Hematopoietic multipotent progenitor cell treated with erythropoietin and hydrocortisone succinate and interleukin-3 and kit ligand, for 15 days (in vitro differentiated cells): ENCODE measurements at regions not wholly inside any gene's neighbourhood (a gene's known extent, or its start where the extent isn't known, plus 50 kb on each side); places are given as distances from the start of the nearest gene placed in this dataset.
"Not testable (repeated sequence)": the region's sequence is repeated elsewhere in the genome, so short reads cannot be mapped to it uniquely, and the experiment has no call there.

Source experiments
- DNase-seq: peaks from one replicate; pipeline ENCODE4 v3.0.0-alpha.2; 2015; ENCODE audit warnings: low spot score

DNA sequence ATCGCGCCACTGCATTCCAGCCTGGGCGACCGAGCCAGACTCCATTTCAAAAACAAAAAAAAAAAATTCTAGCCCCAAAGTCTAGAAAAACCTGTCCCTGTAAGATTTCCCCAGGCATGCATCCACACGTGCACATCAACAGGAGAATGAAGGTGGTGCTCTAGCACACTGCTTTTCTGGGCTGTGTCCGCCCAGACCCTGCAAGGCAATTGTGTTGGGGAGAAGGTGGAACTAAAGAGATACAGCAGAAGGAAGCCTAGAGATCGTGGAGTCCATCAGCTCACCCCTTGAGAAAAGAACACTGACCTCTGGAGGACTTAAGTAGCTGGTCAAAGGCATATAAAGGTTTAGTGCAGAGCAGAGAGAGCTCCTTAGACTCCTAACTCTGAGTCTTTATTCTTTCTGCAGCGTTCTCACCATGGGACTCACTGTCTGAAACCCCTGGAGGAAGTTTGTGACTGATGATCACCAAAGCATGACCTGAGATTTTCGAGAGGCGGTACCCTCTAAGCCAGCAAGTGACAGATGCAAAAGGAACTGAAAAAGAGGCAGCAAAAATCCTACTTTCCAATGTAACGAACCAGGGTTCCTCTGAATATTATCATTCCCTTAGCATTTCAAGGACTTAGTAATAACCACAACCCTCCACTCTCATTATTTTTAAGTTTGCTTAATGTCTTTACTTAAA is 179.8 kb downstream of the MEX3B start:
- no peak for DNase-seq

GRCh38 chr15:81863162-81863561 is 182.7 kb downstream of the MEX3B start:
- no peak for DNase-seq

GRCh38 chr15:81859737-81860516 is 185.9 kb downstream of the MEX3B start:
- no peak for DNase-seq

DNA sequence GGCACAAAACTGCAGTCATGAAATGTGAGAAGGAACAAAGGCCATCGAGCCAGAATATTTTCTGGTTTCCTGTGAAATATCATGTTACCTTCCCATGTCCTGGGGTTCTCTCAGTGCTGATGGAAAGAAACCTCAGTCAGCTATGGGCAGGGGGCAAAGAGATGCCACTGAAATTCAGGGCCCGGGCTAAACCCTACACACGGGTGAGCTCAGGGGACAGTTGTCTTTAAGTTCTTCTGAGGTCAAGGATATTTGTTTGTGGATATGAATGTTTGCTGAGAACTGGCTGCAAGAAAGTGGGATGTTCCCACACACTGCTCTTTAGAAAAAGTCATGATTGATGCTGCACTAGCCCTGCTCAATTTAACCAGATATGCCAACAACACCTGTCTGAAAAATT is 187.2 kb downstream of the MEX3B start:
- no peak for DNase-seq

- DNase-seq = no peak
Observed at GRCh38 chr15:81858136-81858535, 187.7 kb downstream of the MEX3B start.

GRCh38 chr15:81856634-81857026 is 189.2 kb downstream of the MEX3B start:
- no peak for DNase-seq

DNA sequence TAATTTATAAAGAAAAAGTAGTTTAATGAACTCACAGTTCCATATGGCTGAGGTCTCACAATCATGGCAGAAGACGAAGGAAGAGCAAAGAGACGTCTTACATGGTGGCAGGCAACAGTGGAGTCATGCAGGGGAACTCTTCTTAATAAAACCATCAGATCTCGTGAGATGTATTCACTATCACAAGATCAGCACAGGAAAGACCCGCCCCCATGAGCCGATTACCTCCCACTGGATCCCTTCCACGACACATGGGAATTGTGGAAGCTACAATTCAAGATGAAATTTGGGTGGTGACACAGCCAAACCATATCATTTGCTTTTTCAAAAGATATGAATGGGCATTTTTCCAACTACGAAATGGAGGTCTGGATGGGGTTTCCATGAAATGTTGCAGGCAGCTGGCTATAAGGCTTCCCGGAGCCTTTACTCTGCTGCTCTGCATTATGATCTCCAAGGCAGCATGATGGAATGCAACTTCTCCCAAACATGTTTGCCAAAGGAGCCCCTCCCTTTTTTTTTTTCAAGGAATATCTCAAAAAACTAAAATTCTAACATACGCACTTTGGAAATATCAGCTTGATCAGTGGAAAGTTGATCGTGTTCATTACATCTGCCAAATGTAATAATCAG is 189.7 kb downstream of the MEX3B start:
- DNase-seq = no peak

DNA sequence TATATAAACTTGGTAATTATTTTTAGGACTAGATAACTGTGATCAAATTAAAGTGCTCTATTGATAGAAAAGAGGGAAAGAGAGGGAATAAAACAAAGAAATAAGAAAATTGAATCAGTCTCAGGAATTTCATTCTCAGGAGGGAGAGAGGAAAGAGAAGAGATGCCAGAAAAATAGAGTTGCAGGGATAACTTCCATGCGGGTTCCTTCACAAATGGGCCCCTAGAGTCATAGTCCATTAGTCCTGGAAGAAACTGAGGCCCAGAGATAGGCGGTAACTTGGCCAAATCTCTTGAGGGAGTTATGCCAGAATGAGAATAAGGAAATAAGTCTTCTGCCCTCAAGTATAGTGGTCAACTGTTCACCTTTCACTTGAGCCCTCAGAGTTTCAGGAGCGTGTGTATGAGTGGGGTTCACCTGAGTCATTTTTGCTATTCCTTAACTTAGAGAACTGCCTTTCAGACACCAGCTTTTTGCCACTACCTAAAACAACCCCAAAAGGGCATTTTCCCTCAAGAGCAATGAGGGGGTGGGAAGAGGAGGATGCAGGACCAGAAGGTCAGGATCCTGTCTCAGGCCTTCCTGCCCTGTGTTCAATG is 192.6 kb downstream of the MEX3B start:
- no peak for DNase-seq

- no peak for DNase-seq
Observed at GRCh38 chr15:81852411-81853149, 193.2 kb downstream of the MEX3B start.

GRCh38 chr15:81851757-81852156 is 194.1 kb downstream of the MEX3B start:
- DNase-seq = no peak

DNA sequence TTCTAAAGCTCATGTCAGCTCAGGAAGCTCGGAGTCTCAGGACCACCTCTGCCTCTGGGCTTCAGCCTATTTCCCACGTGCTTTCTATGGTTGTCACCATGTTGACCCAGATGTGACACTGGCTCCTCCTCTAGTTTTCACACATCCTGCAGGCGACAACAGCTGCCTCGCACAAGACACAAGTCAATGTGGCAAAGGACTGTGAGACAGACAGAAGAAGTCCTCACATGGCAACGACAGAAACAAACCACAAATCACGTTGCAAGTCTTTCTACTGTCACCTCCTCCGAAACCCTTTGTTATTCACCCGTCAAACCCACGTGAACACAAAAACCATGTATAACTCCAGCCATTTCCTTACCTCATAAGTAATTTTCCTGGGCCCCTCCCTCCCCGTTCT is 194.5 kb downstream of the MEX3B start:
- no peak for DNase-seq

DNA sequence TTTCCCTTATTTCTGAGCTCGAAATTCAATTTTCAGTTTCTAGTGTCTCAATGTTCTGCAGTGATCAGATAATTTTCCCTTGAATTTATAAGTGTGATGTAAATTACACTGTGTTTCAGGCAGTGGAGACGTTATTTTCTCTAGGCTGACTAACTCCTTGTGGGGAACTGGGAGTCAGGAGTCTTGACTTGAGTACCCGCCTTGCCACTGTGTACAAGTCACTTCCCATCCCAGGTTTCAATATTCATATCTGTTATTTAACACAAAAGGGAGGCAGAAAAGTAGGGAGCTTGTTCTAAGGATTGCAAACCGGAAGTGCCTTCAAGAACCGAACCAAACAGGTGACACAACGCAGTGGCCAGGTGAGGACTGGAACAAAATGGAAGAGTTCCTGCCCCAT is 196.5 kb downstream of the MEX3B start:
- no peak for DNase-seq

DNA sequence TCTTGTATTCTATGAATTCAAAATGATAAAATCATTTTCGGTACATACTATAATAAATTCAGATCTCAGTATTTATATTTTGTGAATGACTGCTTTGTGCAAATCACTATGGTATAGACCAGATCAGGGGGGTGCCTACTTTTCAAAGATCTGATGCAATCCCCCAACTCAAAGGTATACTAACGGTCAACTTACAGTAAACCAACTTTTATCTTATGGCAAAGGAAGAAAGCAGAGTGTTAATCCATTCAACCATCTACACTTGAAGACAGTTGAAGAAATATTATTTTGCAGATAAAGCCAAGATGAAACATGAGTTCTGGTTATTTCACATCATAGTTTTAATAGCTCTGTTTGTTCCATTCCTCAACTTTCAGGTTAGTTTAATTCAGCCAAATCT is 197.1 kb downstream of the MEX3B start:
- no peak for DNase-seq

DNA sequence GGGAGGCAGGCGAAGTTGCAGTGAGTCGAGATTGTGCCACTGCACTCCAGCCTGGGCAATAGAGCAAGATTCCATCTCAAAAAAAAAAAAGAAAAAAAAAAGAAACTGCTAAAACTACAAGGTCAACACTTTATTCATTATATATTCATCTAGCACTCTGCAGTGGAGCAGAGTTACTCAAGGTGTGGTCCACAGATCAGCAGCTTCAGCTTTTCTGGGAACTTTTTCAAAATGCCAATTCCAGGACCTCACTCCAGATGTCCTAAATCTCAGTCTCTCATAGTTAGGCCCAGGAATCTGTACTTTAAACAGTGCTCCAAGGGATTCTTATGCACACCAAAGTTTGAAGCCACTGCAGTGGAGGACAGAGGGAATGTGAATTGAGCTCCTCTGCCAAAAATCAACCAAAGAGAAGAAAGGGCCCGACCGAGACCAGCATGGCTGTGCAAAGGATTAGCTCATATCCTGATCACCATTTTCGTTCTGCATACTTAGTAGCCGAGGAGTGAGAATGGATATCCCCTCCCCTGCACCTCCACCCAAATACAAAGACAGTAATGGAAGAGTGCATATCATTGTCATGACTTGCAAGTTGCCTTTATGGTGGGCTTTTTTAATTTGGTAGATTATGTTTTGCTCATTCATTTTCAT is 201.9 kb downstream of the MEX3B start:
- DNase-seq = no peak

GRCh38 chr15:81843226-81843625 is 202.6 kb downstream of the MEX3B start:
- no peak for DNase-seq

DNA sequence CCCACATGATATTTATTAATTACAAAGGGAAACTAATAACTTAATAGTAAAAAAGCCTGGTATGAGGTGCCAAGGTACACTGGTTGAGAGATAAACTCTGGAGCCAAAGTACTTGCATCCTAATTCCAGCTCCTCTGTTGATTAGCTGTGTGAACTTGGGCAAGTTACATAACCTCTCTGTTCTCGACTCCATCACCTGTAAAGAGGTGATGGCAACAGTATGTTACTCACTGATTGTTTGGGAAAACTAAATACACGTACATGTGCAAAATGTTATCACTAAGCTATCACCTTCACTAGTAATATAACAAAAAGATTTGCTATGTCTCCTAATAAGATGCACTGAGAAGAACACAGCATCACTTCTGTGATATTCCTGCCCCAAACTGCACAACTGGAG is 206.4 kb downstream of the MEX3B start:
- DNase-seq = no peak

DNA sequence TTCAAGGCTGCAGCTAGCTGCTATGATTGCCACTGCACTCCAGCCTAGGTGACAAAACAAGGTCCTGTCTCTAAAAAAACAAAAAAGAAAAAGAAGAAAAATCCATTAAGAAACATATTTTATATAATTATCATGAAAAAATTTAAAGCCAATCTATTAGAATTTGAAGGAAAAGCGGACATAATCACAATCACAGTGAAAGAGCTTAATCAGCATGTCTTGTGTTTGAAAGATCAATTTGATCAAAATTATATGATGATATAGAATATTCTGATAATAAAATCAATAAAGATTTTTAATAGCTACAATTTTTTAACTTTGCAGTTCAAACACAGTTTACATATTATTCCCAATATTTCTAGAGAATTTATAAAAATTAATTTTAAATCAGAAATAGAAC is 210.1 kb downstream of the MEX3B start:
- no peak for DNase-seq

DNA sequence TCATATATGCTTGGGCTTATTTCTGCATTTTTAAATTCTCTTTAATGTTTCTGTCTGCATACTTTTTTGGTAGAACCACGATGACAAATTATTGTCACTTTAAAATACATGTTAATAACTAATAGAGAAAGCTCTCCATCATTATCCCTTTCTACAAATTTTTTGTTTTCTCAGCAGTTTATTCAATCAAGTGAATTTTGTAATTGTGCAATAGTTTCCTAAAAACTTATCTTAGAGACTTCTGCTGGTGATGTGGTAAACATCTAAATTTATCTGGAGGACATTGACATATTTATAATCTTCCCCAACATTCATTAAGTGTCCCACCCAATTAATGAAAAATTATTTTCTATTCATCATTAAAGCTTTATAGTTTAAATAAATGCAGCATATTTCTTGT is 215.3 kb downstream of the MEX3B start:
- DNase-seq = no peak

DNA sequence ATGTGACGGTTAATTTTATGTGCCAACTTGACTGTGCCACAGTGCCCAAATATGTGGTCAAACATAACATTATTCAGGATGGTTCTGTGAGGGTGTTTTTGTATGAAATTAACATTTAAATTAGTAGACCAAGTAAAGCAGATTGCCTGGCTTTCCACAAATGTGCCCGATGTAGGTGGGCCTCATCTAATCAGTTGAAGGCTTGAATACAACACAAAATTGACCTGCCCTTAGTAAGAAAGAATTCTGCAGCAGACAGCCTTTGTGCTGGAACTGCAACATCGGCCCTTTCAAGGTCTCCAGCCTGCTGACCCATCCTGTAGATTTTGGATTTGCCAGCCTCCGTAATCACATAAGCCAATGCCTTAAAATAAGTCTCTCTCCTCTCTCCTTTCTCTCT is 215.9 kb downstream of the MEX3B start:
- DNase-seq = no peak

GRCh38 chr15:81828135-81828534 is 217.7 kb downstream of the MEX3B start:
- DNase-seq = no peak

- no peak for DNase-seq
Observed at GRCh38 chr15:81825136-81825535, 220.7 kb downstream of the MEX3B start.

DNA sequence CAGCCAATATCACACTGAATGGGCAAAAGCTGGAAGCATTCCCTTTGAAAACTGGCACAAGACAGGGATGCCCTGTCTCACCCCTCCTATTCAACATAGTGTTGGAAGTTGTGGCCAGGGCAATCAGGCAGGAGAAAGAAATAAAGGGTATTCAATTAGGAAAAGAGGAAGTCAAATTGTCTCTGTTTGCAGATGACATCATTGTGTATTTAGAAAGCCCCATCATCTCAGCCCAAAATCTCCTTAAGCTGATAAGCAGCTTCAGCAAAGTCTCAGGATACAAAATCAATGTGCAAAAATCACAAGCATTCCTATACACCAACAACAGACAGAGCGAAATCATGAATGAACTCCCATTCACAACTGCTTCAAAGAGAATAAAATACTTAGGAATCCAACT is 223.2 kb downstream of the MEX3B start:
- not testable (repeated sequence) for DNase-seq
